GM23248 (cell line): ENCODE measurements at regions not wholly inside any gene's neighbourhood (a gene's known extent, or its start where the extent isn't known, plus 50 kb on each side); places are given as distances from the start of the nearest gene placed in this dataset.

Experiments used
- DNase-seq: peaks from one replicate; pipeline ENCODE4 v3.0.0-alpha.2; 2015
- H2AFZ ChIP-seq: fragments of 200-600 bp; sonication (generic); 2 replicates; pipeline ENCODE4 v1.6.1; 2016; ENCODE audit warnings: antibody characterized with exemption
- H3F3A ChIP-seq: fragments of 200-600 bp; sonication (generic); 2 replicates; pipeline ENCODE4 v1.6.1; 2016; ENCODE audit warnings: mild to moderate bottlenecking, antibody characterized with exemption, mixed run types; ENCODE audit not compliant: insufficient read depth
- H3K27ac ChIP-seq: fragments of 200-600 bp; sonication (generic); 2 replicates; pipeline ENCODE4 v1.5.1; 2016; ENCODE audit warnings: mild to moderate bottlenecking
- H3K27me3 ChIP-seq: fragments of 200-600 bp; sonication (generic); replicated peaks from 2 replicates; pipeline ENCODE4 v1.6.1; 2016; ENCODE audit warnings: mild to moderate bottlenecking; ENCODE audit not compliant: insufficient read depth
- H3K36me3 ChIP-seq: fragments of 200-600 bp; sonication (generic); 2 replicates; pipeline ENCODE4 v1.6.1; 2016; ENCODE audit warnings: low read depth, mild to moderate bottlenecking
- H3K4me1 ChIP-seq: fragments of 200-600 bp; sonication (generic); 2 replicates; pipeline ENCODE4 v1.6.1; 2016; ENCODE audit warnings: mild to moderate bottlenecking; ENCODE audit not compliant: insufficient read depth
- H3K4me2 ChIP-seq: fragments of 200-600 bp; sonication (generic); one replicate; pipeline ENCODE4 v1.6.1; 2016; ENCODE audit warnings: mild to moderate bottlenecking; ENCODE audit not compliant: unreplicated experiment
- H3K4me3 ChIP-seq: fragments of 200-600 bp; sonication (generic); 2 replicates; pipeline ENCODE4 v1.5.1; 2016; ENCODE audit warnings: mild to moderate bottlenecking
- H3K79me2 ChIP-seq: fragments of 200-600 bp; sonication (generic); 2 replicates; pipeline ENCODE4 v1.6.1; 2016; ENCODE audit warnings: mild to moderate bottlenecking; ENCODE audit not compliant: insufficient read depth
- H3K9ac ChIP-seq: fragments of 200-600 bp; sonication (generic); 2 replicates; pipeline ENCODE4 v1.6.1; 2016; ENCODE audit warnings: mild to moderate bottlenecking
- H3K9me2 ChIP-seq: fragments of 200-600 bp; sonication (generic); 2 replicates; pipeline ENCODE4 v1.6.1; 2016; ENCODE audit warnings: mixed run types, mild to moderate bottlenecking, moderate library complexity; ENCODE audit not compliant: insufficient read depth
- H3K9me3 ChIP-seq: fragments of 200-600 bp; sonication (generic); one replicate; pipeline ENCODE4 v1.6.1; 2017; ENCODE audit warnings: low read depth
- H4K20me1 ChIP-seq: fragments of 200-600 bp; sonication (generic); 2 replicates; pipeline ENCODE4 v1.6.0; 2016; ENCODE audit not compliant: insufficient read depth
- EZH2 ChIP-seq: fragments of 200-600 bp; sonication (generic); IDR thresholded peaks from 2 replicates; pipeline ENCODE4 v1.6.1; 2018; ENCODE audit warnings: antibody characterized with exemption, mild to moderate bottlenecking; ENCODE audit not compliant: insufficient read depth, poor library complexity, severe bottlenecking
- EZH2phosphoT487 ChIP-seq: fragments of 200-600 bp; sonication (generic); IDR thresholded peaks from 2 replicates; pipeline ENCODE4 v1.6.1; 2018; ENCODE audit warnings: antibody characterized with exemption, moderate library complexity, mild to moderate bottlenecking, low read depth; ENCODE audit not compliant: insufficient read depth
- WGBS, 2 experiments: methylation state at CpG; one replicate each; pipeline ENCODE4 v1.1.6; 2015 to 2017; ENCODE audit warnings: low lambda C conversion rate in 2 of 2, low coverage in 1 of 2; ENCODE audit errors: missing lambda C conversion rate in 2 of 2; 5-methylcytosine and 5-hydroxymethylcytosine counted together
- in situ Hi-C: fragments of 300-500 bp; cut with MboI; formaldehyde crosslinking; loops from 2 replicates; pipeline ENCODE4 v1.15.0; 2020

- no peak overlapping the region for H2AFZ ChIP-seq
- no peaks in the 10 kb centered on the region for H3K27me3 ChIP-seq
- no peak overlapping the region for H3K4me2 ChIP-seq
- 7 to 26% methylated on average over 1 of the region's 1 CpG for WGBS, 2 experiments
- in situ Hi-C loops, result no loop called here
- H3K79me2 ChIP-seq, result no peaks in the 10 kb centered on the region
- H3K4me1 ChIP-seq, result no peaks in the 10 kb centered on the region
- no peaks in the 10 kb centered on the region for H3K9me2 ChIP-seq
- H3F3A ChIP-seq, result no peaks in the 10 kb centered on the region
- TF ChIP-seq EZH2phosphoT487 (no peak), EZH2 (no peak)
- H4K20me1 ChIP-seq, result no peaks in the 10 kb centered on the region
- H3K36me3 ChIP-seq, result no peaks in the 10 kb centered on the region
- DNase-seq, result no peak
- H3K4me3 ChIP-seq, result no peak overlapping the region
- H3K9me3 ChIP-seq, result no peaks in the 10 kb centered on the region
- no peak overlapping the region for H3K27ac ChIP-seq
- no peak overlapping the region for H3K9ac ChIP-seq
Measured at GRCh38 chr4:36493251-36493650, 211.8 kb downstream of the DTHD1 start.

- no peak for DNase-seq
- Histone ChIP-seq H3K4me1 (no peaks in the 10 kb centered on the region), H3K27me3 (no peaks in the 10 kb centered on the region), H3K4me2 (no peak overlapping the region), H3K9me3 (no peaks in the 10 kb centered on the region), H3K9ac (no peak overlapping the region), H4K20me1 (no peaks in the 10 kb centered on the region), H3K79me2 (no peaks in the 10 kb centered on the region), H3K27ac (no peak overlapping the region), H3K36me3 (no peaks in the 10 kb centered on the region), H3K9me2 (no peaks in the 10 kb centered on the region), H2AFZ (no peak overlapping the region), H3K4me3 (no peak overlapping the region), H3F3A (no peaks in the 10 kb centered on the region)
- in situ Hi-C loops, result no loop called here
- no peak for TF ChIP-seq EZH2
- TF ChIP-seq EZH2phosphoT487, result no peak
- WGBS, 2 experiments, result 8% methylated on average over 2 of the region's 2 CpGs
Measured at GRCh38 chr4:36494016-36494415, 212.6 kb downstream of the DTHD1 start.

- no peaks in the 10 kb centered on the region for H3K79me2 ChIP-seq
- WGBS, 2 experiments, result 14 to 19% methylated on average over 2 of the region's 2 CpGs
- H3K4me1 ChIP-seq, result no peaks in the 10 kb centered on the region
- no peaks in the 10 kb centered on the region for H3K9me2 ChIP-seq
- H3K27ac ChIP-seq, result no peak overlapping the region
- H2AFZ ChIP-seq, result no peak overlapping the region
- no peak overlapping the region for H3K4me3 ChIP-seq
- no peaks in the 10 kb centered on the region for H3F3A ChIP-seq
- no peak for DNase-seq
- H3K36me3 ChIP-seq, result no peaks in the 10 kb centered on the region
- in situ Hi-C loops, result no loop called here
- H3K9ac ChIP-seq, result no peak overlapping the region
- no peaks in the 10 kb centered on the region for H3K9me3 ChIP-seq
- no peak for TF ChIP-seq EZH2phosphoT487
- TF ChIP-seq EZH2, result no peak
- H3K27me3 ChIP-seq, result no peaks in the 10 kb centered on the region
- H4K20me1 ChIP-seq, result no peaks in the 10 kb centered on the region
- no peak overlapping the region for H3K4me2 ChIP-seq
Measured at GRCh38 chr4:36494747-36495146, 213.3 kb downstream of the DTHD1 start.

- H3K9me2 ChIP-seq, result no peaks in the 10 kb centered on the region
- H3K27ac ChIP-seq, result no peak overlapping the region
- in situ Hi-C loops, result no loop called here
- no peaks in the 10 kb centered on the region for H3K4me1 ChIP-seq
- H3K4me3 ChIP-seq, result no peak overlapping the region
- no peak for DNase-seq
- H2AFZ ChIP-seq, result no peak overlapping the region
- no peaks in the 10 kb centered on the region for H4K20me1 ChIP-seq
- TF ChIP-seq EZH2 (no peak), EZH2phosphoT487 (no peak)
- H3K9me3 ChIP-seq, result no peaks in the 10 kb centered on the region
- H3K79me2 ChIP-seq, result no peaks in the 10 kb centered on the region
- no peaks in the 10 kb centered on the region for H3F3A ChIP-seq
- H3K9ac ChIP-seq, result no peak overlapping the region
- H3K4me2 ChIP-seq, result no peak overlapping the region
- H3K27me3 ChIP-seq, result no peaks in the 10 kb centered on the region
- H3K36me3 ChIP-seq, result no peaks in the 10 kb centered on the region
Measured at GRCh38 chr4:36502350-36502749, 220.9 kb downstream of the DTHD1 start.

GRCh38 chr4:36508394-36508793 lies 227.0 kb downstream of the DTHD1 start:
- TF ChIP-seq EZH2 (no peak), EZH2phosphoT487 (no peak)
- Histone ChIP-seq H4K20me1 (no peaks in the 10 kb centered on the region), H3K27ac (no peak overlapping the region), H3K27me3 (no peaks in the 10 kb centered on the region), H3K9ac (no peak overlapping the region), H3K4me1 (no peaks in the 10 kb centered on the region), H3K4me2 (no peak overlapping the region), H3F3A (no peaks in the 10 kb centered on the region), H3K36me3 (no peaks in the 10 kb centered on the region), H3K9me3 (no peaks in the 10 kb centered on the region), H3K79me2 (no peaks in the 10 kb centered on the region), H3K4me3 (no peak overlapping the region), H3K9me2 (no peaks in the 10 kb centered on the region), H2AFZ (no peak overlapping the region)
- 21 to 31% methylated on average over 2 of the region's 2 CpGs for WGBS, 2 experiments
- in situ Hi-C loops, result no loop called here
- DNase-seq, result no peak
